Panc1 (cell line): ENCODE measurements at regions not wholly inside any gene's neighbourhood (a gene's known extent, or its start where the extent isn't known, plus 50 kb on each side); places are given as distances from the start of the nearest gene placed in this dataset.

Experiments used
- ATAC-seq: fragments of 200-7000 bp; cut with Tn5 transposase; 2 replicates; pipeline ENCODE4 v1.9.1; 2020; ENCODE audit warnings: mild to moderate bottlenecking, moderate library complexity
- BruUV-seq: library from RNA; stranded (reverse); fragments of 400-500 nt; replicated peaks from 2 replicates; lab custom pipeline; 2021; lab: Mats Ljungman, UMichigan
- CTCF ChIA-PET: fragments of 300-600 bp; sonication (Branson Sonifier 250); formaldehyde crosslinking; loops from one replicate; lab custom pipeline; 2022; ENCODE audit warnings: antibody characterized with exemption; lab: Charles Lee
- POLR2A ChIA-PET: fragments of 300-600 bp; sonication (Branson Sonifier 250); formaldehyde crosslinking; loops from one replicate; lab custom pipeline; 2022; ENCODE audit warnings: antibody characterized with exemption; lab: Charles Lee
- DNase-seq: peaks from one replicate; pipeline ENCODE4 v3.0.0-alpha.2; 2010; ENCODE audit warnings: low read depth, low spot score
- H3K27ac ChIP-seq: 2 replicates; pipeline ENCODE4 v1.5.1; 2011; ENCODE audit warnings: mild to moderate bottlenecking, low read length, inconsistent platforms
- H3K27me3 ChIP-seq: fragments of 200-500 bp; sonication (Bioruptor generic); 2 replicates; pipeline ENCODE4 v1.6.0; 2014; ENCODE audit warnings: low read length, inconsistent platforms; ENCODE audit not compliant: control insufficient read depth, insufficient read depth
- H3K36me3 ChIP-seq: fragments of 200-500 bp; sonication (Bioruptor generic); 2 replicates; pipeline ENCODE4 v1.5.1; 2014; ENCODE audit warnings: inconsistent platforms, mild to moderate bottlenecking, low read length, moderate library complexity; ENCODE audit not compliant: control insufficient read depth, insufficient read depth
- H3K4me1 ChIP-seq: 2 replicates; pipeline ENCODE4 v1.5.1; 2011; ENCODE audit warnings: inconsistent platforms, mild to moderate bottlenecking, low read length, moderate library complexity; ENCODE audit not compliant: control insufficient read depth, insufficient read depth
- H3K4me3 ChIP-seq, 2 experiments: 2 replicates each; pipeline ENCODE4 v1.5.1; 2011 to 2012; ENCODE audit warnings: low read depth in 2 of 2, low read length in 2 of 2, mild to moderate bottlenecking in 2 of 2, inconsistent platforms in 1 of 2, moderate library complexity in 1 of 2
- H3K9me3 ChIP-seq: fragments of 200-500 bp; sonication (Bioruptor generic); 2 replicates; pipeline ENCODE4 v1.5.1; 2014; ENCODE audit warnings: low read depth, mild to moderate bottlenecking, inconsistent platforms, low read length, moderate library complexity; ENCODE audit not compliant: control insufficient read depth, insufficient read depth
- POLR2AphosphoS5 ChIP-seq: IDR thresholded peaks from 2 replicates; pipeline ENCODE4 v1.6.1; 2012; ENCODE audit warnings: mild to moderate bottlenecking, low read depth, low read length, moderate library complexity
- SIN3A ChIP-seq: IDR thresholded peaks from 2 replicates; pipeline ENCODE4 v1.6.1; 2012; ENCODE audit warnings: low read depth, mild to moderate bottlenecking, low read length, moderate library complexity, borderline replicate concordance; ENCODE audit not compliant: insufficient read depth
- TCF7L2 ChIP-seq: IDR thresholded peaks from 2 replicates; pipeline ENCODE4 v1.6.1; 2011; ENCODE audit warnings: mild to moderate bottlenecking, low read depth, low read length, inconsistent platforms
- in situ Hi-C: cut with HindIII; loops from 2 replicates; pipeline ENCODE4 v1.10.0; 2016; ENCODE audit warnings: low sequenced_read_pairs, low pct_unique_long_range_greater_than_20kb
- intact Hi-C: fragments of 100-400 bp; cut with micrococcal nuclease; formaldehyde crosslinking; loops from one replicate; pipeline ENCODE4 v1.10.0; 2022; ENCODE audit not compliant: unreplicated experiment
- TF ChIP-seq, protein P1 (sequence below), 2 experiments: IDR thresholded peaks; 2 replicates each; pipeline ENCODE4 v1.6.1; 2011 to 2012; ENCODE audit warnings: low read depth in 2 of 2, control low read depth in 1 of 2, low read length in 1 of 2, mild to moderate bottlenecking in 1 of 2, moderate library complexity in 1 of 2; ENCODE audit not compliant: insufficient read depth in 1 of 2
- TF ChIP-seq, protein P2 (sequence below): fragments of 450-650 bp; IDR thresholded peaks from 2 replicates; pipeline ENCODE4 v1.5.1; 2017; ENCODE audit warnings: mild to moderate bottlenecking

DNA sequence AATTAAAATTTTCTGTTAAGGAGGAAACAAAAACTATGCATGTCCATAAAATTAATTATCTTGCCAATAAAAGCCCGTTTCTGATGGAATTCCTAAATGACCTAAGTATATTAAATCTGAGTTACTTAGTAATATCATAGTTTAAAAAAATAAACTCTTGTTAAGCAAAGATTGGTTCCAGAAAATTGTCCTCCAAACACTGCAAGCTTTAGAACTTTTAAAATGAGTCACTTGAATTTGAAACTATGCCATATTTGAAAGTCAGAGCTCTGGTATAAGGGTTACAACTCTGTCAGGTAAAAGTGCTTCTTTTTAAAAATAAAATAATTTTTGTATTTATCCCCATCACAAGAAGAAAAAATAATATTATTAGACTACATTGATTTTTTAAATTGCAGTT is 409.5 kb downstream of the PLPP3 start:
- Histone ChIP-seq H3K4me1 (no peaks in the 10 kb centered on the region), H3K27me3 (no peaks in the 10 kb centered on the region), H3K9me3 (no peaks in the 10 kb centered on the region), H3K36me3 (no peaks in the 10 kb centered on the region), H3K4me3 (no peak overlapping the region), H3K27ac (no peak overlapping the region)
- in situ Hi-C loops (no loop called here), intact Hi-C loops (no loop called here)
- POLR2A ChIA-PET, result no interaction called here
- TF ChIP-seq, protein P1, sequence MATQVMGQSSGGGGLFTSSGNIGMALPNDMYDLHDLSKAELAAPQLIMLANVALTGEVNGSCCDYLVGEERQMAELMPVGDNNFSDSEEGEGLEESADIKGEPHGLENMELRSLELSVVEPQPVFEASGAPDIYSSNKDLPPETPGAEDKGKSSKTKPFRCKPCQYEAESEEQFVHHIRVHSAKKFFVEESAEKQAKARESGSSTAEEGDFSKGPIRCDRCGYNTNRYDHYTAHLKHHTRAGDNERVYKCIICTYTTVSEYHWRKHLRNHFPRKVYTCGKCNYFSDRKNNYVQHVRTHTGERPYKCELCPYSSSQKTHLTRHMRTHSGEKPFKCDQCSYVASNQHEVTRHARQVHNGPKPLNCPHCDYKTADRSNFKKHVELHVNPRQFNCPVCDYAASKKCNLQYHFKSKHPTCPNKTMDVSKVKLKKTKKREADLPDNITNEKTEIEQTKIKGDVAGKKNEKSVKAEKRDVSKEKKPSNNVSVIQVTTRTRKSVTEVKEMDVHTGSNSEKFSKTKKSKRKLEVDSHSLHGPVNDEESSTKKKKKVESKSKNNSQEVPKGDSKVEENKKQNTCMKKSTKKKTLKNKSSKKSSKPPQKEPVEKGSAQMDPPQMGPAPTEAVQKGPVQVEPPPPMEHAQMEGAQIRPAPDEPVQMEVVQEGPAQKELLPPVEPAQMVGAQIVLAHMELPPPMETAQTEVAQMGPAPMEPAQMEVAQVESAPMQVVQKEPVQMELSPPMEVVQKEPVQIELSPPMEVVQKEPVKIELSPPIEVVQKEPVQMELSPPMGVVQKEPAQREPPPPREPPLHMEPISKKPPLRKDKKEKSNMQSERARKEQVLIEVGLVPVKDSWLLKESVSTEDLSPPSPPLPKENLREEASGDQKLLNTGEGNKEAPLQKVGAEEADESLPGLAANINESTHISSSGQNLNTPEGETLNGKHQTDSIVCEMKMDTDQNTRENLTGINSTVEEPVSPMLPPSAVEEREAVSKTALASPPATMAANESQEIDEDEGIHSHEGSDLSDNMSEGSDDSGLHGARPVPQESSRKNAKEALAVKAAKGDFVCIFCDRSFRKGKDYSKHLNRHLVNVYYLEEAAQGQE (IDR thresholded peaks at IDR 0.05; ENCODE audit: insufficient read depth in 1 of 2, low read depth in 2 of 2, low read length in 1 of 2), result no peak
- TF ChIP-seq SIN3A (no peak), TCF7L2 (no peak)
- TF ChIP-seq, protein P2, sequence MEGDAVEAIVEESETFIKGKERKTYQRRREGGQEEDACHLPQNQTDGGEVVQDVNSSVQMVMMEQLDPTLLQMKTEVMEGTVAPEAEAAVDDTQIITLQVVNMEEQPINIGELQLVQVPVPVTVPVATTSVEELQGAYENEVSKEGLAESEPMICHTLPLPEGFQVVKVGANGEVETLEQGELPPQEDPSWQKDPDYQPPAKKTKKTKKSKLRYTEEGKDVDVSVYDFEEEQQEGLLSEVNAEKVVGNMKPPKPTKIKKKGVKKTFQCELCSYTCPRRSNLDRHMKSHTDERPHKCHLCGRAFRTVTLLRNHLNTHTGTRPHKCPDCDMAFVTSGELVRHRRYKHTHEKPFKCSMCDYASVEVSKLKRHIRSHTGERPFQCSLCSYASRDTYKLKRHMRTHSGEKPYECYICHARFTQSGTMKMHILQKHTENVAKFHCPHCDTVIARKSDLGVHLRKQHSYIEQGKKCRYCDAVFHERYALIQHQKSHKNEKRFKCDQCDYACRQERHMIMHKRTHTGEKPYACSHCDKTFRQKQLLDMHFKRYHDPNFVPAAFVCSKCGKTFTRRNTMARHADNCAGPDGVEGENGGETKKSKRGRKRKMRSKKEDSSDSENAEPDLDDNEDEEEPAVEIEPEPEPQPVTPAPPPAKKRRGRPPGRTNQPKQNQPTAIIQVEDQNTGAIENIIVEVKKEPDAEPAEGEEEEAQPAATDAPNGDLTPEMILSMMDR, result no peak
- DNase-seq (no peak), ATAC-seq (no peak)
- BruUV-seq, result no TSS peak
- CTCF ChIA-PET, result no interaction called here

DNA sequence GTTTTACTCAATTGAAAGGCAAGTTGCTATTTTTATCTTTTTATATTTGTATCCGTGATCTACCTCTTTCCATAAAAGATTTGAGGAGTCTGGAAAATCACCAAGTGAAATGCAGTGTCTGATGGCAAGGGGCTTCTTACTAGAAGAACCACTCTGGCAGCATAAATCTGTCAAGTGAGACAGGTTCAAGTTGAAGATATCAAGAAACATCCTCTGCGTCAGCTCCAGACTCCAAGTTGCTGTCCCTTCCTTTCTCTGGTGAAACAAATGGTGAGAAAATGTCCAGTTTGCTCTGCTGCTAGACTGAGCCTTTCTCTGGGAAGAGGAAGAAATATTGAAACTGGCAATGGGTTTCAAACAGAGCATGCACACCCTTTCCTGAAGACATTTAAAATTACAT is 411.2 kb downstream of the PLPP3 start:
- DNase-seq, result no peak
- H3K4me1 ChIP-seq, result no peaks in the 10 kb centered on the region
- BruUV-seq, result no TSS peak
- no peak for TF ChIP-seq SIN3A
- TF ChIP-seq, protein P2, result no peak
- no peaks in the 10 kb centered on the region for H3K9me3 ChIP-seq
- in situ Hi-C loops (no loop called here), intact Hi-C loops (no loop called here)
- H3K4me3 ChIP-seq, result no peak overlapping the region
- H3K27me3 ChIP-seq, result no peaks in the 10 kb centered on the region
- no peak overlapping the region for H3K27ac ChIP-seq
- POLR2A ChIA-PET, result no interaction called here
- CTCF ChIA-PET, result no interaction called here
- H3K36me3 ChIP-seq, result no peaks in the 10 kb centered on the region
- no peak for ATAC-seq

DNA sequence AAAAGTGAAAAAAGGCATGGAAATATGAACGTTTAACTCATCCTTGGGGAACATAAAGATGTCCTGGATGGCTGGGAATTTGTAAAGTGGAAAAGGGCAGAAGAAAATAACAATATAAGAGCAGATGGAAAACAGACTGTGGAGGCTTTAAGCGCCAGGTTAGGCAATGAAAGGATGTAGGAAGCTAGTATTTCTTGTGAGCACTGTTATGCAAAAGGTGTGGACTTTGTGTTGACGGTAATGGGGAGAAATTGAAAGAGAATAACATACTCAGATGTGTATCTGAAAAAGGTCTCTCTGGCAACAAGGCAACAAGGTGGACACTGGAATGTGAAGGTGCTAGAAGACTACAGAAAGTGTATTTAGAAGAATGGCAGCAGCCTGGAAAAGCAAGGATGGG is 411.8 kb downstream of the PLPP3 start:
- H3K36me3 ChIP-seq, result no peaks in the 10 kb centered on the region
- no peak overlapping the region for H3K4me3 ChIP-seq
- no peaks in the 10 kb centered on the region for H3K9me3 ChIP-seq
- no peak for ATAC-seq
- no TSS peak for BruUV-seq
- in situ Hi-C loops (no loop called here), intact Hi-C loops (no loop called here)
- ChIA-PET CTCF (no interaction called here), POLR2A (no interaction called here)
- H3K27me3 ChIP-seq, result no peaks in the 10 kb centered on the region
- DNase-seq, result no peak
- no peak for TF ChIP-seq POLR2AphosphoS5
- no peak for TF ChIP-seq TCF7L2
- H3K27ac ChIP-seq, result no peak overlapping the region
- no peaks in the 10 kb centered on the region for H3K4me1 ChIP-seq
